Effector memory CD4-positive, alpha-beta T cell (primary cell): ENCODE measurements at regions not wholly inside any gene's neighbourhood (a gene's known extent, or its start where the extent isn't known, plus 50 kb on each side); places are given as distances from the start of the nearest gene placed in this dataset.

ENCODE experiments used
- DNase-seq, 3 donors: peaks; one replicate each; pipeline ENCODE4 v3.0.0-alpha.2; 2020
- H3K27ac ChIP-seq: 2 replicates; pipeline ENCODE4 v1.7.0; 2013; ENCODE audit warnings: mild to moderate bottlenecking, low read length, moderate library complexity; ENCODE audit not compliant: insufficient read depth, poor library complexity, severe bottlenecking
- H3K27me3 ChIP-seq: replicated peaks from 2 replicates; pipeline ENCODE4 v1.7.0; 2013; ENCODE audit warnings: mild to moderate bottlenecking, low read length; ENCODE audit not compliant: insufficient read depth, control insufficient read depth, poor library complexity, severe bottlenecking
- H3K36me3 ChIP-seq: 2 replicates; pipeline ENCODE4 v1.7.0; 2013; ENCODE audit warnings: mild to moderate bottlenecking, low read length, moderate library complexity; ENCODE audit not compliant: control insufficient read depth, insufficient read depth
- H3K4me1 ChIP-seq: 2 replicates; pipeline ENCODE4 v1.7.0; 2013; ENCODE audit warnings: low read length, mild to moderate bottlenecking; ENCODE audit not compliant: control insufficient read depth, insufficient read depth, poor library complexity, severe bottlenecking
- H3K4me3 ChIP-seq: 2 replicates; pipeline ENCODE4 v1.7.0; 2013; ENCODE audit warnings: low read length, low read depth, mild to moderate bottlenecking; ENCODE audit not compliant: insufficient read depth, poor library complexity, severe bottlenecking
- H3K9me3 ChIP-seq: 2 replicates; pipeline ENCODE4 v1.7.0; 2013; ENCODE audit warnings: mild to moderate bottlenecking, low read length, moderate library complexity; ENCODE audit not compliant: control insufficient read depth

DNA sequence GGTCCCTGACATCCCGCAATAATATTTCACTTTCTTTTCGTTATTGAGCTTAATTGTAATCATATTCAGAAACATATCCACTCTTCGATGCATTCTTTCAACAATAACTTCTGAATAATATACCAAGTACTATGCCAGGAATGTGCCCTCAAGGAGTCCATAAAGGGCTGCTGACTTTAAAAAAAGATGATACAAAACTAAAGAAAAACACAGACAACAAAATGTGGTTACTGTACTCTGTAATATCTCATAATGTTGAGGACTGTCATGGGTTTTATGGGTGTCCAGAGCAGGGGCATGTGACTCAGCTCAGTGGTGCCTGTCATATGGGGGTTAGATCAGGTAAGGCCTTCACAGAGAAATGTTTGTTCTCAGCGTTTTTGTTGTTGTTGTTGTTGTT is 73.7 kb downstream of the ARL4A start:
- Histone ChIP-seq H3K36me3 (no peaks in the 10 kb centered on the region), H3K4me1 (no peaks in the 10 kb centered on the region), H3K9me3 (no peaks in the 10 kb centered on the region), H3K4me3 (no peak overlapping the region), H3K27ac (no peak overlapping the region), H3K27me3 (no peaks in the 10 kb centered on the region)
- no peak for DNase-seq

DNA sequence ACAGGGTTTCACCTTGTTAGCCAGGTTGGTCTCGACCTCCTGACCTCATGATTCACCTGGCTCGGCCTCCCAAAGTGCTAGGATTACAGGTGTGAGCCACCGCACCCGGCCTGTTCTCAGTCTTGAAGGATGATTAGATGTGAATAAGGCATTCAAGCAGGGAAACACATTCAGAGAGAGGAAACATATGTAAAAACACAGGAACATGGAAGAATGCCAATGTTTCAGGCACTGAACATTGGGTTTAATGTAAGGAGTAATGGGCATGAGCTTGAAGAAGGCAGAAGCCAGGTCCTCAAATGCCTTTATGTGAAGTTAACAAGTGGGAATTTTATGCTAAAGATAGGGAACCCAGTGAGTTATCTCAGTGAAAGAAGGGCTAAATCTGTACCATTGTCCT is 74.3 kb downstream of the ARL4A start:
- no peaks in the 10 kb centered on the region for H3K9me3 ChIP-seq

DNA sequence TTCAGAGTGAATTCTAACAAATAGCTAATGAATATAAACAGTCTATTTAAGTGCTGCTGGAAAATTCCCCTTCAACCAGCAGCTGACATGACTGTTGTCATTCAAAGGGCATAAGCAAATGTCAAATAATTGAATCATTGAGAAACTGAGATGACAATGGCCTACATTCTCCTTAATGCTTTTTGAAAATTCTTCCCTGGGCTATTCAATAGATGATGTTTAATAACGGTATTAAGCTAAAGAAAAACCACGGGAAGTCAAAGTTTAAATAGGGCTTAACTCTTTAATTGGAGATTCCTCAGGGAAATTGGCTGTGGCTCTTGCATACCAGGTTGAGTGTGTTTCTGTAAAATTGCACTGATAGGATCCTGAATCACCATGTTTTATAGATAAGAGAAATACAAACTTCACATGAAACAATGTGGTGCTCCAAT is 77.0 kb downstream of the ARL4A start:
- no peaks in the 10 kb centered on the region for H3K4me1 ChIP-seq
- H3K9me3 ChIP-seq = no peaks in the 10 kb centered on the region
- no peak for DNase-seq
- no peak overlapping the region for H3K27ac ChIP-seq
- H3K36me3 ChIP-seq = no peaks in the 10 kb centered on the region
- H3K4me3 ChIP-seq = no peak overlapping the region
- H3K27me3 ChIP-seq = no peaks in the 10 kb centered on the region

More for the DNA sequence above, 74.3 kb downstream of the ARL4A start:
- Histone ChIP-seq H3K36me3 (no peaks in the 10 kb centered on the region), H3K4me3 (no peak overlapping the region), H3K27ac (no peak overlapping the region), H3K4me1 (no peaks in the 10 kb centered on the region), H3K27me3 (no peaks in the 10 kb centered on the region)
- no peak for DNase-seq

DNA sequence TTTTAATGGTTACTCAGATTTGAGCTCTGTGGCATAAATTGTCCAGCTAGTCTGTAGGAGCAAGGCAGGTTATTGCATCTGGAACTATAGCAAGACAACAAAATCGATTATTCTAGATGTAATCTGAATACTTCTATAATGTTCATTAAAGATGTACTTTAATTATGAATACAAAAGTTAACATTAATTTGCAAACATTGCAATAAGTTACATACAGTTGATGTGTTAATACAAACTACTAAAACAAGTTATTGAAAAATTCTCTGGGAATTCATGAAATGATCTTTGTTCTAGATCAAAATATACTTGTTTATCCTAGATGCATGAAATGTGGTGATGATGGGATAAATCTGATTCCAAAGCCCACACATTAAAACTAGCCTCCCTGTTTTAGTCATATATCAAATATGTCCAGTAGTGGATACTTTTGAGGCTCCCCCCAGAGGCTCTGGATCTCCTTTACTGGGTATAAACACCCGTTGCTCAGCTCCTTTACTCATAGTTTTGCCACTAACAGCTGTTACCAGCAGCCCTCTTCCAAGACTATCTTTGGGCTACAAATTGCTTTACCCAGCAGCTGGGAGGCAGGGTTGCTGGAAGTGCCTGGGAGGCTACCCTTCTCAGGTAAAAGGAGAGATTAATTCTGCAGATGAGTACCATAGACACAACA is 78.1 kb downstream of the ARL4A start:
- H3K27ac ChIP-seq = no peak overlapping the region
- no peaks in the 10 kb centered on the region for H3K4me1 ChIP-seq
- no peaks in the 10 kb centered on the region for H3K9me3 ChIP-seq
- H3K27me3 ChIP-seq = no peaks in the 10 kb centered on the region
- no peak for DNase-seq
- H3K4me3 ChIP-seq = no peak overlapping the region
- H3K36me3 ChIP-seq = no peaks in the 10 kb centered on the region

DNA sequence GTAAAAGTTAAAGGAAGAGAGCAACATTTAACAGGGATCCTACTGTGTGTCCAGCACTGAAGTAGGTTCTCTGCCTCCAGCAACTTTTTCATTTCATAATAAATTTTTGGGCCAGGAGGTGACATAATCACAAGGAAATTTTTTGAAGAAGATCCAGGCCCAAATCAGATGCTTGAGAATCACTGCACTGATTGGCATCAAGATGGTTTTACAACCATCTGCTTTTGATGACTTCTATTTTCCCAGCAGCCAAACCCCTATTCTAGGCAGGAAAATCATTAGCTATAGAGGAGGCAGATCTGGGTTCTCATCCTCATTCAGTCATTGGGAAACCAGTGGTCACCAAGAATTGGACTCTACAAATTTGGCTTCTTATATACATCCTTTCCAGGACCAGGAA is 79.0 kb downstream of the ARL4A start:
- DNase-seq = no peak
- no peak overlapping the region for H3K27ac ChIP-seq
- H3K36me3 ChIP-seq = no peaks in the 10 kb centered on the region
- no peaks in the 10 kb centered on the region for H3K27me3 ChIP-seq
- no peaks in the 10 kb centered on the region for H3K9me3 ChIP-seq
- H3K4me1 ChIP-seq = no peaks in the 10 kb centered on the region
- no peak overlapping the region for H3K4me3 ChIP-seq

DNA sequence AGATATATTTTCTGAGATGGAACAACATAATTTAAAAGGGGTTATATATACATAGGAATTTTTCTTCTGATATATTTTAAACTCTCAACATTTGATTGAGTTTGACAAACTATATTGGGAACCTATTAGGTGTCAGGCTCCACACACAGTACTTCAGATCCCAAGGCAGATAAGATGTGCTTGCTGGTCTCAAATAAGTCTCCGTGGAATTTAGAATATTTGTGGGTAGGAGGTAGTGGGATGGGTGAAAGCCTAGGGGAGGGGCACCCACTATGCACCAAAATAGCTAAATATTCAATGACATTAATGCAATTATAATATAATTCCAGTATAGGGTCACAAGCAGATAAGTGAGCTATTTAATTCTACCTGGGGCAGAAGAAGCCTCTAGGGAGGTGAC is 81.5 kb downstream of the ARL4A start:
- Histone ChIP-seq H3K27me3 (no peaks in the 10 kb centered on the region), H3K4me3 (no peak overlapping the region), H3K9me3 (no peaks in the 10 kb centered on the region), H3K4me1 (no peaks in the 10 kb centered on the region), H3K27ac (no peak overlapping the region), H3K36me3 (no peaks in the 10 kb centered on the region)
- no peak for DNase-seq

DNA sequence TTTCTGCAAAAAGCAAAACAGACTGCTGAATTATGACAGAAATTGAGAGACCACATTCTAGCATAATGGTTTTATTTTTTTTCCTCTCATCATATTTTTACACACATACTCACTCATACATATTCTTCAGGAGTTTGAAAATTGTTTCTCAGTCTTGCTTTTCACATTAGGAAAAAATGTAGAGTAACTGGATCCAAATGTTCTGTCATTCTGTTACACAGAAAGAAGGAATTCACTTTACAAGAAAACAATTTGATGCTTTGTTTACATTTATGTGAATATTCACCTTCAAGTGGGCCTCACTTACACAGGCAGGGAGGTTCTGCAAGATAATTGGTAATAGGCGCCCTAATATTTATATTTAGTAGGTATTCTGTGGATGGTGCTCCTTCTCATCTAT is 82.0 kb downstream of the ARL4A start:
- H3K9me3 ChIP-seq = no peaks in the 10 kb centered on the region
- no peak overlapping the region for H3K4me3 ChIP-seq
- no peaks in the 10 kb centered on the region for H3K27me3 ChIP-seq
- H3K4me1 ChIP-seq = no peaks in the 10 kb centered on the region
- no peaks in the 10 kb centered on the region for H3K36me3 ChIP-seq
- no peak for DNase-seq
- no peak overlapping the region for H3K27ac ChIP-seq

DNA sequence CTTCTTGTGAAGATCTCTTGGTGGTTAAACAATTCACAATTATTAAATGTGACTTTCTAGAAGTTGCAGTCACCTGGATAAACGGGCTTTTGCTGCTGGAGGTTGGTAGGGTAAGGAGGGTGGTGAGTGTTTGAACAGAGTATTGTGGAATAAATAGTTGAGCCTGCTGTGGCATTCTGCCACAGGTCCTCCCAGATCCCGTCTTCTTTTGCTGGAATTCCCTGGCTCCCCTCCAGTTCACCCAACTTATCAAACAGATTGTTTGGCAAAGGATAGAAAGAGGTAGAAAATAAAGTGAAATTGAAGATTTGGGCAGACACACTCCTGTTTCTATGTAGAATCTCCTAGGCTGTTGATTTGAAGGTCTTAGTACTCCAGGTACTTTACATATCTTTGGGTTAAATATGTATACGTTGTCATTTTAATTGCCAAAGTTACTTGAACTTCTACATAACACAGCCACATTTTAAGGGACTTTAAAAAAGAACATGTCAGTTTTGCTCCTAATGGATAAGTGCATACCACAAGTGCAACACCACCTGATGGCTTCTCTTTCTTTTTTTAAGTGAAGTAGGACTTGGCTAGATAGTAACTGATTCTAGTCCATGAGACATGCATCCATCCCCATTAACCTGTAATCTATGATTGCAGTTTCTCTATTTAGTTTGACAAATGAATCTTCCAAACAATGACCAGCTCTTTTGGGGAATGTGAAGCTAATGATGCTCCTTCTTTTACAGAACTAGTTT is 83.0 kb downstream of the ARL4A start:
- H3K27ac ChIP-seq = no peak overlapping the region
- no peaks in the 10 kb centered on the region for H3K27me3 ChIP-seq
- no peaks in the 10 kb centered on the region for H3K9me3 ChIP-seq
- H3K4me3 ChIP-seq = no peak overlapping the region
- no peak for DNase-seq
- H3K4me1 ChIP-seq = no peaks in the 10 kb centered on the region
- no peaks in the 10 kb centered on the region for H3K36me3 ChIP-seq

DNA sequence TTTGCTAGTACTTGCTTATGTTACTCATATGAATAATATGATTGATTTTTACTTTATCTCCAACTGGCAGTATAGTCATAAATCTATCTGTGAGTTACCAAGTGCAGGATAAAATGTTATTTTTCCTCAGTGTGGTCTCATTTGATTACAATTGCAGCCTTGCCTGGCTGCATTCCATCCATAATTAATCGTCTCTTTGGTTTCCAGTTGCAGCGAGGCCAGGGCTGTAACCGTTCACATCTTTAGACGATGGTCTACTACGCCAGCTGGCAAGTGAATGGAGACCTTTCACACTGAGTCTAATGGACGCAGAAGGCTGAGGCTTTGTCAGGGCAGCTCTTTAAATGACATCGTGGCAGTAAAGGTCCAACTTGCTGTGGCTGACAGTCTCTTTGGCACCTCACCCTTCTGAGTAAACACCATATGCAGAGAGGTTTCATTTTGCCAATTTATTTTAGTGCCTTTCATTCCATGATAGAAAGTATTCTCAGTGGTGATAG is 84.0 kb downstream of the ARL4A start:
- no peak overlapping the region for H3K4me3 ChIP-seq

DNA sequence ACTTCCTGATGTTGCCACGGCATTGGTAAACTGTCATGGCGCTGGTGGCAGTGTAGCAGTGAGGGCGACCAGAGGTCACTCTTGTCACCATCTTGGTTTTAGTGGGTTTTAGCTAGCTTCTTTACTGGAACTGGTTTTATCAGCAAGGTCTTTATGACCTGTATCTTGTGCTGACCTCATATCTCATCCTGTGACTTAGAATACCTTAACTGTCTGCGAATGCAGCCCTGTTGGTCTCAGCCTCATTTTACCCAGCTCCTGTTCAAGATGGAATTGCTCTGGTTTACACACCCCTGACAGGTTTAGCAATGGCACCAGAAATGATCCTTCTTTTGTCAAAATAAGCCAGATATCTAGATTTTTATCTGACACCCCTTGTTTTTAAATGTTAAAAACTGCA is 85.3 kb downstream of the ARL4A start:
- Histone ChIP-seq H3K36me3 (no peaks in the 10 kb centered on the region), H3K4me3 (no peak overlapping the region), H3K27ac (no peak overlapping the region), H3K4me1 (no peaks in the 10 kb centered on the region), H3K9me3 (no peaks in the 10 kb centered on the region), H3K27me3 (no peaks in the 10 kb centered on the region)
- no peak for DNase-seq

More for the DNA sequence above, 84.0 kb downstream of the ARL4A start:
- no peaks in the 10 kb centered on the region for H3K27me3 ChIP-seq
- no peak overlapping the region for H3K27ac ChIP-seq
- no peaks in the 10 kb centered on the region for H3K4me1 ChIP-seq
- H3K9me3 ChIP-seq = no peaks in the 10 kb centered on the region
- no peaks in the 10 kb centered on the region for H3K36me3 ChIP-seq
- no peak for DNase-seq
